ENCODE measurements at regions not wholly inside any gene's neighbourhood (a gene's known extent, or its start where the extent isn't known, plus 50 kb on each side); places are given as distances from the start of the nearest gene placed in this dataset.

GRCh38 chr5:18965893-18966292 lies 1022.1 kb downstream of the CDH18 start:
- Mint-ChIP-seq H3K4me1 (ENCODE audit: low read depth) (no peaks in the 10 kb centered on the region), H3K9me3 (peaks cover 13% of the 10 kb centered on the region), H3K27me3 (ENCODE audit: insufficient read depth) (no peaks in the 10 kb centered on the region), H3K36me3 (ENCODE audit: low read depth) (no peaks in the 10 kb centered on the region), H3K27ac (no peak overlapping the region), H3K4me3 (no peak overlapping the region)
- TF ChIP-seq, protein P1, sequence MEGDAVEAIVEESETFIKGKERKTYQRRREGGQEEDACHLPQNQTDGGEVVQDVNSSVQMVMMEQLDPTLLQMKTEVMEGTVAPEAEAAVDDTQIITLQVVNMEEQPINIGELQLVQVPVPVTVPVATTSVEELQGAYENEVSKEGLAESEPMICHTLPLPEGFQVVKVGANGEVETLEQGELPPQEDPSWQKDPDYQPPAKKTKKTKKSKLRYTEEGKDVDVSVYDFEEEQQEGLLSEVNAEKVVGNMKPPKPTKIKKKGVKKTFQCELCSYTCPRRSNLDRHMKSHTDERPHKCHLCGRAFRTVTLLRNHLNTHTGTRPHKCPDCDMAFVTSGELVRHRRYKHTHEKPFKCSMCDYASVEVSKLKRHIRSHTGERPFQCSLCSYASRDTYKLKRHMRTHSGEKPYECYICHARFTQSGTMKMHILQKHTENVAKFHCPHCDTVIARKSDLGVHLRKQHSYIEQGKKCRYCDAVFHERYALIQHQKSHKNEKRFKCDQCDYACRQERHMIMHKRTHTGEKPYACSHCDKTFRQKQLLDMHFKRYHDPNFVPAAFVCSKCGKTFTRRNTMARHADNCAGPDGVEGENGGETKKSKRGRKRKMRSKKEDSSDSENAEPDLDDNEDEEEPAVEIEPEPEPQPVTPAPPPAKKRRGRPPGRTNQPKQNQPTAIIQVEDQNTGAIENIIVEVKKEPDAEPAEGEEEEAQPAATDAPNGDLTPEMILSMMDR (IDR thresholded peaks at IDR 0.05), result no peak
- no peak for DNase-seq

- H3K9me3 Mint-ChIP-seq, result peaks cover 19% of the 10 kb centered on the region
- H3K4me1 Mint-ChIP-seq (ENCODE audit: low read depth), result no peaks in the 10 kb centered on the region
- no peaks in the 10 kb centered on the region for H3K27me3 Mint-ChIP-seq (ENCODE audit: insufficient read depth)
- no peak overlapping the region for H3K4me3 Mint-ChIP-seq
- H3K27ac Mint-ChIP-seq, result no peak overlapping the region
- DNase-seq, result no peak
- H3K36me3 Mint-ChIP-seq (ENCODE audit: low read depth), result no peaks in the 10 kb centered on the region
- TF ChIP-seq, protein P1 (IDR thresholded peaks at IDR 0.05), result no peak
Observed at GRCh38 chr5:18967637-18968036, 1020.4 kb downstream of the CDH18 start.

GRCh38 chr5:18968966-18969365 lies 1019.0 kb downstream of the CDH18 start:
- H3K4me3 Mint-ChIP-seq, result no peak overlapping the region
- no peaks in the 10 kb centered on the region for H3K4me1 Mint-ChIP-seq (ENCODE audit: low read depth)
- no peaks in the 10 kb centered on the region for H3K27me3 Mint-ChIP-seq (ENCODE audit: insufficient read depth)
- TF ChIP-seq, protein P1 (IDR thresholded peaks at IDR 0.05), result no peak
- no peaks in the 10 kb centered on the region for H3K36me3 Mint-ChIP-seq (ENCODE audit: low read depth)
- no peak for DNase-seq
- no peak overlapping the region for H3K27ac Mint-ChIP-seq
- peaks cover 19% of the 10 kb centered on the region for H3K9me3 Mint-ChIP-seq

DNA sequence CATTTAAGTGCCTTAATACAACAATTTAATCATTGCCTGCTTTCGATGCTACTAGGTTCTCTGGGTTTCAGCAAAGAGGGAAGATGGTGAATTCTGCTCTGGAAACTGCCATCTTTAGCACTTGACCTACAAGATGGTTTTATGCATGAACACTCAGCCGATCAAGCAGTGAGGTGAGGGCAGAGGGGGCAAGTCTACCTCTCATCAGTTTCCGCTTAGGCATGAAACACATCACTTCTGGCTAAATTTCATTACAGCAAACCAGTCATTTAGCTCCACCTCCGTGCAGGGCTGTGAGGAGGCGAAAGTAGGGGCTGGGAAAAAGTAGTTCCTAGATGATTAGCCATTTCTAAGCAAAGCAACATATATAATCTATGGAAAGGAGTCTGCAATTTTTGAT lies 1018.0 kb downstream of the CDH18 start:
- DNase-seq, result no peak
- Mint-ChIP-seq H3K4me3 (no peak overlapping the region), H3K27ac (no peak overlapping the region)

GRCh38 chr5:18972177-18972576 lies 1015.8 kb downstream of the CDH18 start:
- no peaks in the 10 kb centered on the region for H3K4me1 Mint-ChIP-seq (ENCODE audit: low read depth)
- no peaks in the 10 kb centered on the region for H3K36me3 Mint-ChIP-seq (ENCODE audit: low read depth)
- DNase-seq, result no peak
- TF ChIP-seq, protein P1 (IDR thresholded peaks at IDR 0.05), result no peak
- no peak overlapping the region for H3K27ac Mint-ChIP-seq
- no peak overlapping the region for H3K4me3 Mint-ChIP-seq
- H3K9me3 Mint-ChIP-seq, result peaks cover 9% of the 10 kb centered on the region
- H3K27me3 Mint-ChIP-seq (ENCODE audit: insufficient read depth), result no peaks in the 10 kb centered on the region

More for the DNA sequence above, 1018.0 kb downstream of the CDH18 start:
- TF ChIP-seq, protein P1 (IDR thresholded peaks at IDR 0.05), result no peak
- no peaks in the 10 kb centered on the region for H3K27me3 Mint-ChIP-seq (ENCODE audit: insufficient read depth)
- no peaks in the 10 kb centered on the region for H3K36me3 Mint-ChIP-seq (ENCODE audit: low read depth)
- peaks cover 19% of the 10 kb centered on the region for H3K9me3 Mint-ChIP-seq
- H3K4me1 Mint-ChIP-seq (ENCODE audit: low read depth), result no peaks in the 10 kb centered on the region

DNA sequence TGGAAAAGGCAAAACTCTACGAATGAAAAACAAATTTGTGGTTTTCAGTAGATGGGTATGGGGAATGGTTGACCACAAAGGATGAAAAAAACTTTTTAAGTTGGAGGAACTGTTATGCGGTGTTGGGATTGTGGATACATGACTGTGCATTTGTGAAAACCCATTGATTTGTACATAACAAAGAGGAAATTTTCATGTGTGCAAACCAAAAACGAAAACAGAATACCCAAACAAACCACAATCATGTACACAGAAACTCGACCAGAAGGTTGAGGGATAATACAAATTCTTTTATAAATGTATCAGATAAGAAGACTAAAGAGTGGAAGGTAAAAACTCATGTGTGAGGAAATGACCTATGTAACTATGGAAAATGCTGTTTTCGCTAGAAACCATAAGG lies 1012.4 kb downstream of the CDH18 start:
- peaks cover 14% of the 10 kb centered on the region for H3K9me3 Mint-ChIP-seq
- H3K27ac Mint-ChIP-seq, result no peak overlapping the region
- H3K4me3 Mint-ChIP-seq, result no peak overlapping the region
- DNase-seq, result no peak
- no peaks in the 10 kb centered on the region for H3K4me1 Mint-ChIP-seq (ENCODE audit: low read depth)
- no peaks in the 10 kb centered on the region for H3K27me3 Mint-ChIP-seq (ENCODE audit: insufficient read depth)
- TF ChIP-seq, protein P1 (IDR thresholded peaks at IDR 0.05), result no peak
- H3K36me3 Mint-ChIP-seq (ENCODE audit: low read depth), result no peaks in the 10 kb centered on the region
